ENCODE measurements at regions not wholly inside any gene's neighbourhood (a gene's known extent, or its start where the extent isn't known, plus 50 kb on each side); places are given as distances from the start of the nearest gene placed in this dataset.

DNA sequence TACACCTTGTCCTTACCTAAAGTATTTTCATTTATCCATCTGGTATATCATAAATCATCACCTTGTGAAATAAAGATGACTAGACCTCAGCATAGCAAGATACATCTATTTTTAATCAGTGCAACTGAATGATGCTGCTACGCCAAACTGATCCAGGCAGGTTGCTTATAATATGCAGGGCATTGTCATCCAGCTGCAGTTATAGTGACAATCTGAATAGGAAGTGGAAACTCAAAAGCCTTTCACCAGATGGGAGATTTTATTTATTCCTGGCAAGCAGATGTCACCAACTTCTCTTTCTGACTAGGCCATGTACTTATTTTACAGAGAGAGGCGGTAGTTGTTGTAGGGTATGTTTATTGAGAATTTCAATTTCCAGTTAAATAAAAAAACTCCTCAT is 747.3 kb downstream of the ADCYAP1 start:
- no peak overlapping the region for H3K4me2 ChIP-seq (ENCODE audit: low read length)
- H3K9ac ChIP-seq (ENCODE audit: low read length) = no peak overlapping the region
- no peaks in the 10 kb centered on the region for H3K27me3 ChIP-seq (ENCODE audit: insufficient read depth, low read length)

DNA sequence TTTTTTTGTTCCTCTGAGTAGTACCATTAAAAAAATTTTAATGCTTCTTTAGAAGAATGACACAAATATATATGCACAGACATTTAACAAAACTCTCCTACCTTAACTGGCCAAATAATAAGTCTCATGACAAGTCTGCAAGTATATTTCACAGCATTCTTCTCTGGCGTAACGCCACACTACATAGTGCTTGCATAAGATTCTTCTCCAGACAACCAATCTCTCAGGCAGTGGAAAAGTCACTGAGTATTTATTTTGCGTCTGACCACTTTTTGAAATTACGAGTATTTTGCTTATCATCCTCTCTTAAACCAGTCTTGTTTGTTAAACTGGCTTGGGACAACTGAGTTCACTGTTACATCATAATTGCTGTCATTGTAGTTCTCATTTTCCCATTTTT is 749.2 kb downstream of the ADCYAP1 start:
- no peaks in the 10 kb centered on the region for H3K36me3 ChIP-seq (ENCODE audit: control insufficient read depth in 1 of 2, insufficient read depth in 2 of 2, low read length in 2 of 2)
- peak in 1 of 2 donors; percentile 4 for DNase-seq
- no peaks in the 10 kb centered on the region for H3K27me3 ChIP-seq (ENCODE audit: insufficient read depth, low read length)
- H2BK120ac ChIP-seq (ENCODE audit: insufficient read depth, low read length, poor library complexity) = no peak overlapping the region
- no peaks in the 10 kb centered on the region for H3K4me1 ChIP-seq (ENCODE audit: control insufficient read depth in 1 of 2, insufficient read depth in 2 of 2, low read length in 2 of 2)
- WGBS (ENCODE audit: extremely low coverage, insufficient coverage, insufficient read length) = no CpG with 5 or more reads among the region's 4 CpGs
- H4K8ac ChIP-seq (ENCODE audit: low read depth, low read length) = no peak overlapping the region
- H3K14ac ChIP-seq (ENCODE audit: low read length) = no peak overlapping the region
- H3K4ac ChIP-seq (ENCODE audit: low read depth, low read length) = no peak overlapping the region
- no peak overlapping the region for H3K4me2 ChIP-seq (ENCODE audit: low read length)
- no peak overlapping the region for H2AFZ ChIP-seq (ENCODE audit: insufficient read depth, low read length, poor library complexity)
- H3K18ac ChIP-seq (ENCODE audit: low read length) = no peak overlapping the region
- H2AK5ac ChIP-seq (ENCODE audit: low read length) = no peak overlapping the region
- no peaks in the 10 kb centered on the region for H3K9me3 ChIP-seq (ENCODE audit: insufficient read depth, low read depth, low read length)
- no peak overlapping the region for H4K12ac ChIP-seq (ENCODE audit: low read depth, low read length)
- no peak overlapping the region for H3K27ac ChIP-seq (ENCODE audit: low read depth, low read length)
- no peaks in the 10 kb centered on the region for H3K79me2 ChIP-seq (ENCODE audit: control insufficient read depth, insufficient read depth, low read length, poor library complexity)
- no peak overlapping the region for H3K4me3 ChIP-seq (ENCODE audit: low read depth, low read length)
- H4K91ac ChIP-seq (ENCODE audit: low read depth, low read length) = no peak overlapping the region
- H3K23ac ChIP-seq (ENCODE audit: low read length) = no peak overlapping the region
- no peak overlapping the region for H2BK12ac ChIP-seq (ENCODE audit: low read length)
- no peaks in the 10 kb centered on the region for H3K79me1 ChIP-seq (ENCODE audit: low read length)
- no peak overlapping the region for H2BK5ac ChIP-seq (ENCODE audit: low read depth, low read length, poor library complexity)
- no peak overlapping the region for H3K9ac ChIP-seq (ENCODE audit: low read length)

More for the DNA sequence above, 747.3 kb downstream of the ADCYAP1 start:
- Histone ChIP-seq H3K4me1 (ENCODE audit: control insufficient read depth in 1 of 2, insufficient read depth in 2 of 2, low read length in 2 of 2) (no peaks in the 10 kb centered on the region), H3K14ac (ENCODE audit: low read length) (no peak overlapping the region), H2AK5ac (ENCODE audit: low read length) (no peak overlapping the region), H3K4ac (ENCODE audit: low read depth, low read length) (no peak overlapping the region), H3K9me3 (ENCODE audit: insufficient read depth, low read depth, low read length) (no peaks in the 10 kb centered on the region), H3K23ac (ENCODE audit: low read length) (no peak overlapping the region), H3K4me3 (ENCODE audit: low read depth, low read length) (no peak overlapping the region), H2BK120ac (ENCODE audit: insufficient read depth, low read length, poor library complexity) (no peak overlapping the region), H4K12ac (ENCODE audit: low read depth, low read length) (no peak overlapping the region), H3K79me1 (ENCODE audit: low read length) (no peaks in the 10 kb centered on the region), H4K91ac (ENCODE audit: low read depth, low read length) (no peak overlapping the region), H3K18ac (ENCODE audit: low read length) (no peak overlapping the region), H4K8ac (ENCODE audit: low read depth, low read length) (no peak overlapping the region), H2AFZ (ENCODE audit: insufficient read depth, low read length, poor library complexity) (no peak overlapping the region), H3K79me2 (ENCODE audit: control insufficient read depth, insufficient read depth, low read length, poor library complexity) (no peaks in the 10 kb centered on the region), H2BK5ac (ENCODE audit: low read depth, low read length, poor library complexity) (no peak overlapping the region), H3K27ac (ENCODE audit: low read depth, low read length) (no peak overlapping the region), H3K36me3 (ENCODE audit: control insufficient read depth in 1 of 2, insufficient read depth in 2 of 2, low read length in 2 of 2) (no peaks in the 10 kb centered on the region), H2BK12ac (ENCODE audit: low read length) (no peak overlapping the region)
- no peak for DNase-seq
- WGBS (ENCODE audit: extremely low coverage, insufficient coverage, insufficient read length) = no CpG with 5 or more reads among the region's 2 CpGs

DNA sequence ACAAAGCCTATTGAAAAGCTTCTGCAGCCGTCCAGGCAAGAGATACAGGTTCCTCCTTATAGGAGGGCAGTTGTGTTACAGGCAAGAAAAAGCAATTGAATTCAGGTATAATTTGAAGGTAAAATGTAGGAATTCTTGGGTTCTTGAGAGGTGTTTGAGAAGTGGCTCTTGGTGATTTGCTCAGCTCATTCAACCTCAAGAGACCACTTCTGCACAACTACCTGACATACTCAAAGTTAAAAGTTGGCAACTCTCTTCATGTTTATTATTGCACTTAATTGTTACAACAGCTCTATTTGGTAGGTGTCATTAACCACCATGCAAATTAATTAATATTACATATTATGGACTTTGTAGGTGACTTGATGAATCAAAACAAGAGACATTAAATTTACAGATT is 753.2 kb downstream of the ADCYAP1 start:
- H3K79me2 ChIP-seq (ENCODE audit: control insufficient read depth, insufficient read depth, low read length, poor library complexity) = no peaks in the 10 kb centered on the region
- no peak overlapping the region for H4K91ac ChIP-seq (ENCODE audit: low read depth, low read length)
- no peaks in the 10 kb centered on the region for H3K36me3 ChIP-seq (ENCODE audit: control insufficient read depth in 1 of 2, insufficient read depth in 2 of 2, low read length in 2 of 2)
- H3K23ac ChIP-seq (ENCODE audit: low read length) = no peak overlapping the region
- H4K12ac ChIP-seq (ENCODE audit: low read depth, low read length) = no peak overlapping the region
- H3K4me1 ChIP-seq (ENCODE audit: control insufficient read depth in 1 of 2, insufficient read depth in 2 of 2, low read length in 2 of 2) = no peaks in the 10 kb centered on the region
- H3K27me3 ChIP-seq (ENCODE audit: insufficient read depth, low read length) = no peaks in the 10 kb centered on the region
- H2BK5ac ChIP-seq (ENCODE audit: low read depth, low read length, poor library complexity) = no peak overlapping the region
- H2BK120ac ChIP-seq (ENCODE audit: insufficient read depth, low read length, poor library complexity) = no peak overlapping the region
- H3K4me2 ChIP-seq (ENCODE audit: low read length) = no peak overlapping the region
- H3K14ac ChIP-seq (ENCODE audit: low read length) = no peak overlapping the region
- H4K8ac ChIP-seq (ENCODE audit: low read depth, low read length) = no peak overlapping the region
- no peak overlapping the region for H2AFZ ChIP-seq (ENCODE audit: insufficient read depth, low read length, poor library complexity)
- no CpG with 5 or more reads among the region's 1 CpG for WGBS (ENCODE audit: extremely low coverage, insufficient coverage, insufficient read length)
- no peak overlapping the region for H3K9ac ChIP-seq (ENCODE audit: low read length)
- no peak overlapping the region for H3K4me3 ChIP-seq (ENCODE audit: low read depth, low read length)
- H2BK12ac ChIP-seq (ENCODE audit: low read length) = no peak overlapping the region
- H3K9me3 ChIP-seq (ENCODE audit: insufficient read depth, low read depth, low read length) = no peaks in the 10 kb centered on the region
- DNase-seq = no peak
- no peak overlapping the region for H3K4ac ChIP-seq (ENCODE audit: low read depth, low read length)
- H3K79me1 ChIP-seq (ENCODE audit: low read length) = no peaks in the 10 kb centered on the region
- H3K27ac ChIP-seq (ENCODE audit: low read depth, low read length) = no peak overlapping the region
- no peak overlapping the region for H2AK5ac ChIP-seq (ENCODE audit: low read length)
- no peak overlapping the region for H3K18ac ChIP-seq (ENCODE audit: low read length)

DNA sequence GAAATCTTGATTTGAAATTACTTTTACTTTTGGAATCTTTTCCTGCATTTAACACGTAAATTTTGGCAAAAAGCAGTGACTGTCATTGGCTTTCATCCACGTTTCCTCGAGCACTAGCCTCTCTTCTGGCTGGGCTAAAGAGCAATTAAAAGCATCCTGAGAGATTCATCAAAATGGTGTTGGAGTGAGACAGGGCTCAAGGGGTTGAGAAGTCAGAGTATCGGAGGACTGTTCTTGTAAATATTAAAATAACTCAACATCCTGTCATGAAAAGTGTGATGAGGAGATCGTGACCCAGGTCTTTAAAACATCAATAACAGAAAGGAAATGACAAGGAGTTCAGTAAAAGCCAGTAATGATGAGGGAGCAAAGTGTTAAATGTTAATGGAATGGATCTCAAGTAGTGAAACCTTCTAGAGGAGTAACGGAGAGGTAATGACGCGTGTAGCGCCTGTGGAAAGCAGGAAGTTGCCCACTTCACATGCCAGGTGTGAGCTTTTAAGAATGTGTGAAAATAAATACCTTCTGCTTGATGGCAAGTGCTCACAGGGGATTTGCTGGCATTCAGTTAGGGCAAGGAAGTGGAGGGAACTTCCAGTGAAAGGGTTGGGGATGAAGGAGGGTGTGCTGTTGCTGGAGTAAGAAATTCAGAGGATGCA is 754.4 kb downstream of the ADCYAP1 start:
- Histone ChIP-seq H3K23ac (ENCODE audit: low read length) (no peak overlapping the region), H2BK120ac (ENCODE audit: insufficient read depth, low read length, poor library complexity) (no peak overlapping the region), H2AK5ac (ENCODE audit: low read length) (no peak overlapping the region), H3K27me3 (ENCODE audit: insufficient read depth, low read length) (no peaks in the 10 kb centered on the region), H3K4me2 (ENCODE audit: low read length) (no peak overlapping the region), H3K18ac (ENCODE audit: low read length) (no peak overlapping the region), H4K8ac (ENCODE audit: low read depth, low read length) (no peak overlapping the region), H3K36me3 (ENCODE audit: control insufficient read depth in 1 of 2, insufficient read depth in 2 of 2, low read length in 2 of 2) (no peaks in the 10 kb centered on the region), H4K91ac (ENCODE audit: low read depth, low read length) (no peak overlapping the region), H2AFZ (ENCODE audit: insufficient read depth, low read length, poor library complexity) (no peak overlapping the region), H3K27ac (ENCODE audit: low read depth, low read length) (no peak overlapping the region), H3K9ac (ENCODE audit: low read length) (no peak overlapping the region), H3K4me3 (ENCODE audit: low read depth, low read length) (no peak overlapping the region), H3K79me1 (ENCODE audit: low read length) (no peaks in the 10 kb centered on the region), H3K9me3 (ENCODE audit: insufficient read depth, low read depth, low read length) (no peaks in the 10 kb centered on the region), H3K4ac (ENCODE audit: low read depth, low read length) (no peak overlapping the region), H3K14ac (ENCODE audit: low read length) (no peak overlapping the region), H2BK5ac (ENCODE audit: low read depth, low read length, poor library complexity) (no peak overlapping the region), H3K79me2 (ENCODE audit: control insufficient read depth, insufficient read depth, low read length, poor library complexity) (no peaks in the 10 kb centered on the region), H3K4me1 (ENCODE audit: control insufficient read depth in 1 of 2, insufficient read depth in 2 of 2, low read length in 2 of 2) (no peaks in the 10 kb centered on the region), H4K12ac (ENCODE audit: low read depth, low read length) (no peak overlapping the region), H2BK12ac (ENCODE audit: low read length) (no peak overlapping the region)
- no peak for DNase-seq
- no CpG with 5 or more reads among the region's 9 CpGs for WGBS (ENCODE audit: extremely low coverage, insufficient coverage, insufficient read length)

Measured in trophoblast cell (in vitro differentiated cells and primary cell).